Loucy (cell line): ENCODE measurements at regions not wholly inside any gene's neighbourhood (a gene's known extent, or its start where the extent isn't known, plus 50 kb on each side); places are given as distances from the start of the nearest gene placed in this dataset.

ENCODE experiments used
- EZH2phosphoT487 ChIP-seq: fragments of 200-600 bp; IDR thresholded peaks from 2 replicates; pipeline ENCODE4 v1.6.1; 2018; ENCODE audit warnings: antibody characterized with exemption, mild to moderate bottlenecking, moderate library complexity, borderline replicate concordance
- TF ChIP-seq, protein P1 (sequence below): fragments of 200-600 bp; sonication (generic); conservative IDR thresholded peaks from 2 replicates; pipeline ENCODE4 v1.5.1; 2014; ENCODE audit warnings: mild to moderate bottlenecking, antibody characterized with exemption, low read length

DNA sequence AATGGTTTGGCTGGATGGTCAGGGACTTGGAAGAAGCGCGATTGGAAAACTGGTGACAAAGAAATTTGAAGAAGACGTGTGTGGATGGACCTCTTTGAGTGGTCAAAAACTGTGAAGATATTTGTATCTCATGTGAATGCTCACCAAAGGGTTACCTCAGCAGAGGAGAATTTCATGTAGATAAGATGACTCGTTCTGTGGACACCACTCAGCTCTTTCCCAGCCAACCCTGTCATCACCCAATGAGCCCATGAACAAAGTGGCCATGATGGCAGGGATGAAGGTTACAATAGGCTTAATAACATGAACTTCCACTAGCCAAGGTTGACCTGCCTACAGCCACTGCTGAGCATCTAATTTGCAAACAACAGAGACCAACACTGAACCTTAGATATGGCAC, 248.3 kb downstream of the KCNE4 start:
- TF ChIP-seq, protein P1, sequence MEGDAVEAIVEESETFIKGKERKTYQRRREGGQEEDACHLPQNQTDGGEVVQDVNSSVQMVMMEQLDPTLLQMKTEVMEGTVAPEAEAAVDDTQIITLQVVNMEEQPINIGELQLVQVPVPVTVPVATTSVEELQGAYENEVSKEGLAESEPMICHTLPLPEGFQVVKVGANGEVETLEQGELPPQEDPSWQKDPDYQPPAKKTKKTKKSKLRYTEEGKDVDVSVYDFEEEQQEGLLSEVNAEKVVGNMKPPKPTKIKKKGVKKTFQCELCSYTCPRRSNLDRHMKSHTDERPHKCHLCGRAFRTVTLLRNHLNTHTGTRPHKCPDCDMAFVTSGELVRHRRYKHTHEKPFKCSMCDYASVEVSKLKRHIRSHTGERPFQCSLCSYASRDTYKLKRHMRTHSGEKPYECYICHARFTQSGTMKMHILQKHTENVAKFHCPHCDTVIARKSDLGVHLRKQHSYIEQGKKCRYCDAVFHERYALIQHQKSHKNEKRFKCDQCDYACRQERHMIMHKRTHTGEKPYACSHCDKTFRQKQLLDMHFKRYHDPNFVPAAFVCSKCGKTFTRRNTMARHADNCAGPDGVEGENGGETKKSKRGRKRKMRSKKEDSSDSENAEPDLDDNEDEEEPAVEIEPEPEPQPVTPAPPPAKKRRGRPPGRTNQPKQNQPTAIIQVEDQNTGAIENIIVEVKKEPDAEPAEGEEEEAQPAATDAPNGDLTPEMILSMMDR: no peak
- no peak for TF ChIP-seq EZH2phosphoT487
